Breast epithelium (tissue), 3 donors: ENCODE measurements at regions not wholly inside any gene's neighbourhood (a gene's known extent, or its start where the extent isn't known, plus 50 kb on each side); places are given as distances from the start of the nearest gene placed in this dataset.

Experiments used
- POLR2A ChIP-seq: fragments of 450-650 bp; IDR thresholded peaks from one replicate; pipeline ENCODE4 v1.6.1; 2016; ENCODE audit warnings: antibody characterized with exemption, mild to moderate bottlenecking, moderate library complexity
- POLR2AphosphoS5 ChIP-seq, 3 donors: sonication (generic); formaldehyde crosslinking; IDR thresholded peaks; one replicate each; pipeline ENCODE4 v1.6.1; 2017; ENCODE audit warnings: antibody characterized with exemption in 3 of 3
- TF ChIP-seq, protein P1 (sequence below), 3 donors: fragments of 450-650 bp; IDR thresholded peaks; one replicate each; pipeline ENCODE4 v1.5.1; 2016 to 2017; ENCODE audit warnings: antibody characterized with exemption in 3 of 3, mild to moderate bottlenecking in 3 of 3, moderate library complexity in 3 of 3

DNA sequence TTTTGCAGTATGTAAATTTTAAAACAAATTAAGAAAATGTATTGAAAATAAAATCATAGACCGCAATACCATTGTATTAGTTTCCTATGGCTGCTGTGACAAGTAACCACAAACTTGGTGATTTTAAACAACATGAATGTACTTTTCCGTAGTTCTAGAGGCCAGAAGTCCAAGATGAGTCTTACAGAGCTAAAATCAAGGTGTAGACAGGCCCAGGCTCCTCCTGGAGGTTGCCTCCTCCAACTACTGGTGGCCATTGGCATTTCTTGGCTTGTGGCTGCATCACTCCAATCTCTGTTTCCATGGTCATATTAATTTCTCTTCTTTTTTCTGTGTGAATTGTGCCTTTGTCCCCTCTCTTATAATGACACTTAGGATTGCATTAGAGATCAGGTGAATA, 59.2 kb upstream of the ETAA1 start:
- TF ChIP-seq, protein P1, sequence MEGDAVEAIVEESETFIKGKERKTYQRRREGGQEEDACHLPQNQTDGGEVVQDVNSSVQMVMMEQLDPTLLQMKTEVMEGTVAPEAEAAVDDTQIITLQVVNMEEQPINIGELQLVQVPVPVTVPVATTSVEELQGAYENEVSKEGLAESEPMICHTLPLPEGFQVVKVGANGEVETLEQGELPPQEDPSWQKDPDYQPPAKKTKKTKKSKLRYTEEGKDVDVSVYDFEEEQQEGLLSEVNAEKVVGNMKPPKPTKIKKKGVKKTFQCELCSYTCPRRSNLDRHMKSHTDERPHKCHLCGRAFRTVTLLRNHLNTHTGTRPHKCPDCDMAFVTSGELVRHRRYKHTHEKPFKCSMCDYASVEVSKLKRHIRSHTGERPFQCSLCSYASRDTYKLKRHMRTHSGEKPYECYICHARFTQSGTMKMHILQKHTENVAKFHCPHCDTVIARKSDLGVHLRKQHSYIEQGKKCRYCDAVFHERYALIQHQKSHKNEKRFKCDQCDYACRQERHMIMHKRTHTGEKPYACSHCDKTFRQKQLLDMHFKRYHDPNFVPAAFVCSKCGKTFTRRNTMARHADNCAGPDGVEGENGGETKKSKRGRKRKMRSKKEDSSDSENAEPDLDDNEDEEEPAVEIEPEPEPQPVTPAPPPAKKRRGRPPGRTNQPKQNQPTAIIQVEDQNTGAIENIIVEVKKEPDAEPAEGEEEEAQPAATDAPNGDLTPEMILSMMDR (IDR thresholded peaks at IDR 0.05), result no peak
- TF ChIP-seq POLR2A, result no peak
- no peak for TF ChIP-seq POLR2AphosphoS5 (IDR thresholded peaks at IDR 0.05)
